Iris pigment epithelial cell (primary cell): ENCODE measurements at regions not wholly inside any gene's neighbourhood (a gene's known extent, or its start where the extent isn't known, plus 50 kb on each side); places are given as distances from the start of the nearest gene placed in this dataset.
"Not testable (repeated sequence)": the region's sequence is repeated elsewhere in the genome, so short reads cannot be mapped to it uniquely, and the experiment has no call there.

Experiments
- DNase-seq: peaks from one replicate; pipeline ENCODE4 v3.0.0-alpha.2; 2011; ENCODE audit warnings: low read depth

- not testable (repeated sequence) for DNase-seq
Observed at GRCh38 chr16:29218649-29219048, 187.9 kb downstream of the NPIPB11 start.

- not testable (repeated sequence) for DNase-seq
Observed at GRCh38 chr16:29218171-29218570, 188.3 kb downstream of the NPIPB11 start.

GRCh38 chr16:29217752-29218126, 188.8 kb downstream of the NPIPB11 start:
- DNase-seq, result not testable (repeated sequence)

- not testable (repeated sequence) for DNase-seq
Observed at GRCh38 chr16:29217104-29217751, 189.3 kb downstream of the NPIPB11 start.

- not testable (repeated sequence) for DNase-seq
Observed at GRCh38 chr16:29213770-29214169, 192.7 kb downstream of the NPIPB11 start.

GRCh38 chr16:29213251-29213650, 193.3 kb downstream of the NPIPB11 start:
- not testable (repeated sequence) for DNase-seq

- not testable (repeated sequence) for DNase-seq
Observed at GRCh38 chr16:29212084-29213027, 194.2 kb downstream of the NPIPB11 start.

- DNase-seq, result not testable (repeated sequence)
Observed at GRCh38 chr16:29211456-29211855, 195.1 kb downstream of the NPIPB11 start.

- not testable (repeated sequence) for DNase-seq
Observed at GRCh38 chr16:29210299-29211150, 196.0 kb downstream of the NPIPB11 start.

- DNase-seq, result not testable (repeated sequence)
Observed at GRCh38 chr16:29206120-29206519, 200.4 kb downstream of the NPIPB11 start.

GRCh38 chr16:29205151-29205550, 201.4 kb downstream of the NPIPB11 start:
- not testable (repeated sequence) for DNase-seq

GRCh38 chr16:29204806-29205135, 201.7 kb downstream of the NPIPB11 start:
- no peak for DNase-seq

- not testable (repeated sequence) for DNase-seq
Observed at GRCh38 chr16:29203933-29204805, 202.3 kb downstream of the NPIPB11 start.

GRCh38 chr16:29203046-29203932, 203.2 kb downstream of the NPIPB11 start:
- DNase-seq, result not testable (repeated sequence)

GRCh38 chr16:29202642-29203041, 203.9 kb downstream of the NPIPB11 start:
- DNase-seq, result not testable (repeated sequence)

- DNase-seq, result not testable (repeated sequence)
Observed at GRCh38 chr16:29202025-29202632, 204.4 kb downstream of the NPIPB11 start.

- DNase-seq, result not testable (repeated sequence)
Observed at GRCh38 chr16:29201296-29202024, 205.1 kb downstream of the NPIPB11 start.

GRCh38 chr16:29200681-29201080, 205.8 kb downstream of the NPIPB11 start:
- not testable (repeated sequence) for DNase-seq

GRCh38 chr16:29200135-29200601, 206.3 kb downstream of the NPIPB11 start:
- peak; percentile 51 for DNase-seq
